Duodenal mucosa (tissue), 2 donors: ENCODE measurements at regions not wholly inside any gene's neighbourhood (a gene's known extent, or its start where the extent isn't known, plus 50 kb on each side); places are given as distances from the start of the nearest gene placed in this dataset.

Experiments used
- H3K27ac ChIP-seq: one replicate; pipeline ENCODE4 v1.7.0; 2013; ENCODE audit warnings: low read depth, low read length
- H3K27me3 ChIP-seq, 2 donors: one replicate each; pipeline ENCODE4 v1.7.0; 2013; ENCODE audit warnings: low read length in 2 of 2, control low read depth in 1 of 2; ENCODE audit not compliant: insufficient read depth in 2 of 2, control insufficient read depth in 1 of 2
- H3K36me3 ChIP-seq, 2 donors: one replicate each; pipeline ENCODE4 v1.7.0; 2013; ENCODE audit warnings: low read length in 2 of 2, control low read depth in 1 of 2; ENCODE audit not compliant: insufficient read depth in 2 of 2, control insufficient read depth in 1 of 2
- H3K4me1 ChIP-seq, 2 donors: one replicate each; pipeline ENCODE4 v1.7.0; 2013; ENCODE audit warnings: low read length in 2 of 2, control low read depth in 1 of 2; ENCODE audit not compliant: insufficient read depth in 2 of 2, control insufficient read depth in 1 of 2
- H3K4me3 ChIP-seq, 2 donors: one replicate each; pipeline ENCODE4 v1.7.0; 2013; ENCODE audit warnings: low read length in 2 of 2, low read depth in 1 of 2
- H3K9ac ChIP-seq, 2 donors: one replicate each; pipeline ENCODE4 v1.7.0; 2013; ENCODE audit warnings: low read length in 2 of 2, low read depth in 1 of 2
- H3K9me3 ChIP-seq, 2 donors: one replicate each; pipeline ENCODE4 v1.7.0; 2013; ENCODE audit warnings: low read length in 2 of 2, control low read depth in 1 of 2; ENCODE audit not compliant: control insufficient read depth in 1 of 2

DNA sequence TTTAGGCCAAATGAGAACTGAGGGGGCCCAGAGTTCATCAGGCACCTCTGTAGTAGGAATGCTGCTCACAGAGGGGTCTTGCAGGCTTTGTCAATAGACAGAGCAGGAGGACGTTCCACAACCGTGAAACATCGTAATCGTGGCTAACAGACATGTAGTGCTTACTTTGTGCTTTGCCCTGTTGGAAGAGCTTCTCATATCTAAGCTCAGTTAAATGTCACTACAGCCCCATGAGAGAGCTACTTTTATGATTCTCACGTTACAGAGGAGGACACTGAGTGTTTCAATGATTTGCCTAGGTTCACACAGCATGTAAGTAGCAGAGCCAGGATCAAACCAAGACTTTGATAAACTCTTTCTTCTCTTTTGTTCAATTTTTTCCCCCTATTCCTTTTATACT lies 136.6 kb downstream of the MYCN start:
- H3K27ac ChIP-seq, result no peak overlapping the region
- no peak overlapping the region for H3K9ac ChIP-seq
- no peaks in the 10 kb centered on the region for H3K27me3 ChIP-seq
- no peaks in the 10 kb centered on the region for H3K9me3 ChIP-seq
- no peak overlapping the region for H3K4me3 ChIP-seq
- no peaks in the 10 kb centered on the region for H3K36me3 ChIP-seq
- no peaks in the 10 kb centered on the region for H3K4me1 ChIP-seq

DNA sequence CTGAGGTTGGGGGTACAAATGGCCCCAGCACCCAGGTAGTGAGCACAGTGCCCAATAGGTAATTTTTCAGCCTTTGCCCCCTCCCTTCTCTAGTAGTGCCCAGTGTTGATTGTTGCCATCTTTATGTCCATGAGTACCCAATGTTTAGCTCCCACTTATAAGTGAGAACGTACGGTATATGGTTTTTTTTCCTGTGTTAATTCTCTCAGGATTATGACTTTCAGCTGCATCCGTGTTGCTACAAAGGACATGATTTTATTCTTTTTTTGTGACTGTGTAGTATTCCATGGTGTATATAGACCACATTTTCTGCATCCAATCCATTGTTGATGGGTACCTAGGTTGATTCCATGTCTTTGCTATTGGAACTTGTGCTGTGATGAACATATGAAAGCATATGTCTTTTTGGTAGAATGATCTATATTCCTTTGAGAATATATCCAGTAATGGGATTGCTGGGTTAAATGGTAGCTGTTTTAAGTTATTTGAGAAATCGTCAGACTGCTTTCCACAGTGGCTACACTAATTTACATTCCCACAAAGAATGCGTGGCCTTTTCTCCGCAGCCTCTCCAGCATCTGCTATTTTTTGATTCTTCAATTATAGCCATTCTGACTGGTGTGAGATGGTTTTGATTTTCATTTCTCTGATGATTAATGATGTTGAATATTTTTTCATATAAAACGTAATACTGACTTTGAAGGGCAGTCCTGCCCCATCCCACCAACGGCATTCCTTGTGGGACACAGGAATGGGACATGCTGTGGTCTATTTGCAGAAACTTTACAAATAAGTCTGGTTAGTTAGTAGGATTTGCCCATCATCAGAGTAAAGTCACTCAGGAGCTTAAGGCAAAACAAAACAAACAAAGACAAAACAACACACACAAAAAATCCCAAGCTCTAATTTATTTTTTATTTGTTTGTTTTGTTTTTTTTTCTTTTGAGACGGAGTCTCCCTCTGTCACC lies 135.0 kb downstream of the MYCN start:
- Histone ChIP-seq H3K4me1 (peaks cover 0 to 5% of the 10 kb centered on the region in 2 donors), H3K9me3 (no peaks in the 10 kb centered on the region), H3K27me3 (no peaks in the 10 kb centered on the region), H3K9ac (no peak overlapping the region), H3K36me3 (no peaks in the 10 kb centered on the region), H3K27ac (no peak overlapping the region), H3K4me3 (no peak overlapping the region)

DNA sequence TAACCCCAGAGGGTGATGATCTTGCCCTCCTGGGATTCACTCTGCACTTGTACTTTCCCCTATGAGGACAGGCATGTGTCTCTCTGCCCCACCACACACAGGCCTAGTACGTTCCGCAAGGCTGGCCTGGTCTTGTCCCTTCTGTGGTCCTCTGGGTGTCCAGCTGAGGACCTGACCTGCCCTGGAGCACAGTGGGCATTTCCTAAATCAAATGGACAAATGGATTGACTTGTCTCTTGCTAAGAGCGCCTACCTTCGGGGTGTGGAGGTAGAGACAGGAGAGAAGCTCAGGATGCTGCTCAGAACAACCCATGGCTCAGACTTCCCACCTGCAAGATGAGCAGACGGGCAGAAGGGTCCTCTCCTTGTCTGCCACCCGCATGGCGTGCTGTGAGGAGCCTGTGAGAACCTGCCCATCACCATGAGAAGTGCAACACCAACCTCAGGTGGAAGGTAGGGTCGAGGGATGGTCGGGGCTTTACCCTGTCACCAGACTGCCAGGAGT lies 133.6 kb downstream of the MYCN start:
- Histone ChIP-seq H3K9ac (no peak overlapping the region), H3K9me3 (no peaks in the 10 kb centered on the region), H3K27ac (no peak overlapping the region), H3K27me3 (no peaks in the 10 kb centered on the region), H3K36me3 (no peaks in the 10 kb centered on the region), H3K4me1 (peaks cover 0 to 5% of the 10 kb centered on the region in 2 donors), H3K4me3 (no peak overlapping the region)

DNA sequence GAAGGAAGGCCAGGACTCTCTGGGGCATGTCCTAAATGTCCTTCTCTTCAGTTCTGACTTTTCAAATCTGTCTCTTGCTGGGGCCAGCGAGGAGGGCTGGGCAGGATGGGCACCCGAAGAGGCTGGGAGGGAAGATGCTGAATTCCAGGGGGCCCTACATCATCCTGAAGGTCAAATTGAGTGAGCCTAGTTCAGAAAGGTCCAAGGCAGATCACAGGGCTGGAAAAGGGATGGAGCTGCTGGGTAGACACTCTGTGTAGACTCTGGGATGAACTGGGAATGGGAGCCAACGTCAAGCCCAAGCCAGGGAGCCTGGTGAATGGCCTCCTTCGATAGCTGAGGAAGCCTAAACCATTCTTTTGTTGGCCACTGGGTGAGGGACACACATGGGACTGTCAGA lies 133.1 kb downstream of the MYCN start:
- no peaks in the 10 kb centered on the region for H3K9me3 ChIP-seq
- no peaks in the 10 kb centered on the region for H3K36me3 ChIP-seq
- H3K27me3 ChIP-seq, result no peaks in the 10 kb centered on the region
- H3K4me3 ChIP-seq, result no peak overlapping the region
- H3K4me1 ChIP-seq, result peaks cover 0 to 5% of the 10 kb centered on the region in 2 donors
- no peak overlapping the region for H3K27ac ChIP-seq
- H3K9ac ChIP-seq, result no peak overlapping the region

- no peak overlapping the region for H3K9ac ChIP-seq
- no peak overlapping the region for H3K27ac ChIP-seq
- peaks cover 0 to 5% of the 10 kb centered on the region in 2 donors for H3K4me1 ChIP-seq
These were observed 132.4 kb downstream of the MYCN start for GRCh38 chr2:16072638-16073290.

DNA sequence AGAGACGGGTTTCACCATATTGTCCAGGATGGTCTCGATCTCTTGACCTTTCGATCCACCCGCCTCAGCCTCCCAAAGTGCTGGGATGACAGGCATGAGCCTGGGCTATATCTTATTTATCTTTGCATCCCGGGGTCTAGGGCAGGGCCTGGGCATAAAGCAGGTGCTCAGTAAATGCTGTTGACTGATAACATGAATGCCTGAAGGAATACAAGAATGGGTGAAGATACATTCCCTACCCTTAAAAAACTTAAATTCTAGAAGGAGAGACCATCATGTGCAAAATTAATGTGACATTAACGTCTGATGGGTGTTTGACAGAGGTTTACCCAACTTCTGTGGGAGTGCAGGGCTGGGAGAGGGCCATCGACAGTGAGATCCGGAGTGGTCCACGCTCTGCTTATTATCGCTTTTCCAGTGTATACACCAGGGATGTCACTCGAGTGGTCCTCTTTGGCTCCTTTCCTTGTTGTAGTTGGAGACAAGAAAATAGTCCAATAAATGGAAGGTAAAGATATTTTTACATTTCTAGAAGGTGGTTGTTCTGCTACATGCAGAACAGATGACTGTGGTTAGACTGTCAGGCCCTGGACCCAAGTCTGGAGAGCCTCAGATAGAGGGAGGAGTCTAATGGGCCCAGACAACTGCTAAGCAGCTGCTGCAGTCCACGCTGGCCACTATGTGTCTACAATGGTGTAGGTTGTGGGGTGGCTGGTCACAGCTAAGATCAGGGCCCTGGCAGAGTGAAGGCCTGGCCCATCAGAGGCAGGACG lies 131.7 kb downstream of the MYCN start:
- Histone ChIP-seq H3K9me3 (no peaks in the 10 kb centered on the region), H3K27me3 (no peaks in the 10 kb centered on the region), H3K4me1 (peaks cover 0 to 5% of the 10 kb centered on the region in 2 donors), H3K27ac (no peak overlapping the region), H3K9ac (no peak overlapping the region), H3K36me3 (no peaks in the 10 kb centered on the region), H3K4me3 (no peak overlapping the region)

More at GRCh38 chr2:16072638-16073290, 132.4 kb downstream of the MYCN start:
- no peaks in the 10 kb centered on the region for H3K9me3 ChIP-seq
- no peaks in the 10 kb centered on the region for H3K27me3 ChIP-seq
- no peaks in the 10 kb centered on the region for H3K36me3 ChIP-seq
- no peak overlapping the region for H3K4me3 ChIP-seq

GRCh38 chr2:16071039-16071864 lies 130.9 kb downstream of the MYCN start:
- no peaks in the 10 kb centered on the region for H3K27me3 ChIP-seq
- no peaks in the 10 kb centered on the region for H3K9me3 ChIP-seq
- no peak overlapping the region for H3K9ac ChIP-seq
- no peak overlapping the region for H3K4me3 ChIP-seq
- no peak overlapping the region for H3K27ac ChIP-seq
- no peaks in the 10 kb centered on the region for H3K36me3 ChIP-seq
- H3K4me1 ChIP-seq, result peaks cover 0 to 5% of the 10 kb centered on the region in 2 donors

DNA sequence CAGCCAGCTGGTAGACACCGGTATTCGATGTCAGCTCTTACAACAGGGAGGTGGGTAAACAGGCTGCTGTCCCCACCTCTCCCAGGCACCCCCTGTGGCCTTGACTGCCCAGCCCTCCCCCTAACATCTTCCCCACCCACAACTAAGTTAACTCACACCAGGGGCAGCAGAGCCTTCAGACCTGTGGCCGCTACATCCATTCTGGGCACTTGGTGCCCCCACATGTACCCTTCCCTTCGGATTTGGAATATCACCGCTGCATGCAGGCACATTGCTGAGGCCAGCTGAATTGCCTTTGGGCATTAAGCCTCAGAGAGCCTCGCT lies 130.3 kb downstream of the MYCN start:
- Histone ChIP-seq H3K27ac (no peak overlapping the region), H3K36me3 (no peaks in the 10 kb centered on the region), H3K4me3 (no peak overlapping the region), H3K4me1 (peaks cover 0 to 5% of the 10 kb centered on the region in 2 donors), H3K9ac (no peak overlapping the region), H3K9me3 (no peaks in the 10 kb centered on the region), H3K27me3 (no peaks in the 10 kb centered on the region)

- no peak overlapping the region for H3K27ac ChIP-seq
- no peak overlapping the region for H3K9ac ChIP-seq
These were observed 129.7 kb downstream of the MYCN start for GRCh38 chr2:16069933-16070647.

More at GRCh38 chr2:16069933-16070647, 129.7 kb downstream of the MYCN start:
- Histone ChIP-seq H3K9me3 (no peaks in the 10 kb centered on the region), H3K27me3 (no peaks in the 10 kb centered on the region), H3K4me3 (no peak overlapping the region), H3K36me3 (no peaks in the 10 kb centered on the region), H3K4me1 (peaks cover 0 to 5% of the 10 kb centered on the region in 2 donors)
